Activated CD4-positive, CD25-positive, alpha-beta regulatory T cell treated with anti-CD3 and anti-CD28 coated beads, Interleukin-2, amount 50 U/mL, for 24 hours (primary cell): ENCODE measurements at regions not wholly inside any gene's neighbourhood (a gene's known extent, or its start where the extent isn't known, plus 50 kb on each side); places are given as distances from the start of the nearest gene placed in this dataset.
"Not testable (repeated sequence)": the region's sequence is repeated elsewhere in the genome, so short reads cannot be mapped to it uniquely, and the experiment has no call there.

Experiments
- ATAC-seq, 2 donors: fragments of 150-1000 bp; cut with Tn5 transposase; one replicate each; pipeline ENCODE4 v1.10.0; 2021; ENCODE audit warnings: mild to moderate bottlenecking in 1 of 2, moderate library complexity in 1 of 2

- ATAC-seq, result no peak
These were observed 374.1 kb downstream of the CD109 start for GRCh38 chr6:74070091-74070490.

- no peak for ATAC-seq
These were observed 373.1 kb downstream of the CD109 start for GRCh38 chr6:74069089-74069581.

GRCh38 chr6:74066168-74066871 is 370.3 kb downstream of the CD109 start:
- ATAC-seq, result no peak

GRCh38 chr6:74065705-74066104 is 369.7 kb downstream of the CD109 start:
- ATAC-seq, result no peak

- ATAC-seq, result no peak
These were observed 367.4 kb downstream of the CD109 start for GRCh38 chr6:74063391-74063790.

- no peak for ATAC-seq
These were observed 365.2 kb downstream of the CD109 start for GRCh38 chr6:74061201-74061600.

GRCh38 chr6:74060354-74060753 is 364.4 kb downstream of the CD109 start:
- ATAC-seq, result no peak

- no peak for ATAC-seq
These were observed 362.6 kb downstream of the CD109 start for GRCh38 chr6:74058606-74059005.

- ATAC-seq, result no peak
These were observed 361.3 kb downstream of the CD109 start for GRCh38 chr6:74057326-74057725.

GRCh38 chr6:74054190-74054589 is 358.2 kb downstream of the CD109 start:
- ATAC-seq, result no peak

- ATAC-seq, result no peak
These were observed 354.9 kb downstream of the CD109 start for GRCh38 chr6:74050921-74051320.

- ATAC-seq, result no peak
These were observed 352.4 kb downstream of the CD109 start for GRCh38 chr6:74048387-74048786.

- ATAC-seq, result no peak
These were observed 348.6 kb downstream of the CD109 start for GRCh38 chr6:74044417-74045096.

- no peak for ATAC-seq
These were observed 345.4 kb downstream of the CD109 start for GRCh38 chr6:74041420-74041819.

GRCh38 chr6:74018825-74019224 is 322.8 kb downstream of the CD109 start:
- no peak for ATAC-seq

GRCh38 chr6:74015427-74015826 is 319.4 kb downstream of the CD109 start:
- no peak for ATAC-seq

- no peak for ATAC-seq
These were observed 304.9 kb downstream of the CD109 start for GRCh38 chr6:74000666-74001490.

GRCh38 chr6:73990609-73991238 is 294.7 kb downstream of the CD109 start:
- not testable (repeated sequence) for ATAC-seq

- no peak for ATAC-seq
These were observed 293.4 kb downstream of the CD109 start for GRCh38 chr6:73989428-73989827.

GRCh38 chr6:73985891-73986290 is 289.9 kb downstream of the CD109 start:
- ATAC-seq, result no peak

GRCh38 chr6:73984571-73985210 is 288.7 kb downstream of the CD109 start:
- no peak for ATAC-seq

GRCh38 chr6:73983367-73983766 is 287.4 kb downstream of the CD109 start:
- no peak for ATAC-seq
